ENCODE measurements at regions not wholly inside any gene's neighbourhood (a gene's known extent, or its start where the extent isn't known, plus 50 kb on each side); places are given as distances from the start of the nearest gene placed in this dataset.

DNA sequence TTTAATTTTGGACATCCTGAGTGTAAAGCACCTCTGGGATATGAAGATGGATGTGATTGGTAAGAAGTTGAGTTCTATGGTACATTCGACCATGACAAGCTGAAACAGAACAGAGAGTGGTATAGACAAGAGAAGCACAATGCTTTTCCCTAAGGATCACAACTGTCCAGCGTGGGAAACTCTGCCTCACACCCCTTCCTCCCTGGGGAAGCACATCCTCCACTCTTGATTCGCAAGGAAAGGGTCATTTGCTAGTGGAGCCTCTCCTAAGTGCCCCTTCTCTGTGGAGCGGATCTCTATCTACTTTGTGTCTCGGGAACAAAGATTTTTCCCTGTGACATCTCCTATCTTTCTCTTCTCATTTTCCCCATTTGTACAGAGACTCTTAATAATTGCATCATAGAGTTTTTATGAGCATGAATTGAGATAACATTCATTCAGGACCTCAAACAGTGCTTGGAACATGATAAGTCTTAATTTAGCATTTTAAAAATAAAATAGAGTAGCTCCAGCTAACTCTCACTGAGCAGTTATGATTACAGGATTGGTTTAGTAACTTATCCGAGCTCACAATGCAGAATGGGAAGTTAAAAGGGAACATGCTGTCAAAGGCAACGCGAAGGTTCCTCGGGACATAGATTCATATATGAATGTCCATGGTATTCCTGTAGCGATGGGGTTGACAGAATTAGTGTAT is 775.2 kb downstream of the C6orf118 start:
- ATAC-seq (ENCODE audit: poor library complexity) (no peak), DNase-seq (no peak)
- intact Hi-C loops (cut with DNase I, micrococcal nuclease): no loop called here
- Histone ChIP-seq H3K4me1 (ENCODE audit: insufficient read depth, low read length) (no peaks in the 10 kb centered on the region), H3K27ac (ENCODE audit: low read depth in 1 of 2, low read length in 2 of 2) (no peak overlapping the region), H3K36me3 (ENCODE audit: insufficient read depth, low read length) (no peaks in the 10 kb centered on the region), H3K27me3 (ENCODE audit: control insufficient read depth in 1 of 2, insufficient read depth in 2 of 2, low read length in 2 of 2) (no peaks in the 10 kb centered on the region), H3K4me3 (ENCODE audit: low read length) (no peak overlapping the region), H3K9me3 (ENCODE audit: control insufficient read depth in 1 of 2, insufficient read depth in 1 of 2, low read length in 2 of 2) (peaks cover 0 to 4% of the 10 kb centered on the region in 2 experiments)
- ChIA-PET POLR2A (no interaction called here), CTCF (no interaction called here)
- Mint-ChIP-seq H3K27me3 (no peaks in the 10 kb centered on the region), H3K9me3 (peaks cover 11% of the 10 kb centered on the region), H3K4me1 (ENCODE audit: low read depth) (no peaks in the 10 kb centered on the region), H3K27ac (no peak overlapping the region), H3K4me3 (no peak overlapping the region), H3K36me3 (ENCODE audit: low read depth) (no peaks in the 10 kb centered on the region)
- no peak for TF ChIP-seq CTCF (IDR thresholded peaks at IDR 0.05)

- Mint-ChIP-seq H3K4me3 (no peak overlapping the region), H3K27ac (no peak overlapping the region), H3K36me3 (ENCODE audit: low read depth) (no peaks in the 10 kb centered on the region), H3K9me3 (peaks cover 8% of the 10 kb centered on the region), H3K4me1 (ENCODE audit: low read depth) (no peaks in the 10 kb centered on the region), H3K27me3 (no peaks in the 10 kb centered on the region)
- ATAC-seq (ENCODE audit: poor library complexity) (no peak), DNase-seq (no peak)
- CTCF ChIA-PET: no interaction called here
- TF ChIP-seq CTCF (IDR thresholded peaks at IDR 0.05): no peak
- H3K27me3 ChIP-seq (ENCODE audit: control insufficient read depth in 1 of 2, insufficient read depth in 2 of 2, low read length in 2 of 2): no peaks in the 10 kb centered on the region
- no peak overlapping the region for H3K27ac ChIP-seq (ENCODE audit: low read depth in 1 of 2, low read length in 2 of 2)
- no peaks in the 10 kb centered on the region for H3K4me1 ChIP-seq (ENCODE audit: insufficient read depth, low read length)
- intact Hi-C loops (cut with DNase I, micrococcal nuclease): no loop called here
- POLR2A ChIA-PET: no interaction called here
- peaks cover 0 to 4% of the 10 kb centered on the region in 2 experiments for H3K9me3 ChIP-seq (ENCODE audit: control insufficient read depth in 1 of 2, insufficient read depth in 1 of 2, low read length in 2 of 2)
- no peaks in the 10 kb centered on the region for H3K36me3 ChIP-seq (ENCODE audit: insufficient read depth, low read length)
- H3K4me3 ChIP-seq (ENCODE audit: low read length): no peak overlapping the region
These were observed 776.4 kb downstream of the C6orf118 start for GRCh38 chr6:164533045-164533362.

- POLR2A ChIA-PET: no interaction called here
- Histone ChIP-seq H3K36me3 (ENCODE audit: insufficient read depth, low read length) (no peaks in the 10 kb centered on the region), H3K27me3 (ENCODE audit: control insufficient read depth in 1 of 2, insufficient read depth in 2 of 2, low read length in 2 of 2) (no peaks in the 10 kb centered on the region), H3K4me1 (ENCODE audit: insufficient read depth, low read length) (no peaks in the 10 kb centered on the region), H3K9me3 (ENCODE audit: control insufficient read depth in 1 of 2, insufficient read depth in 1 of 2, low read length in 2 of 2) (peaks cover 0 to 4% of the 10 kb centered on the region in 2 experiments), H3K4me3 (ENCODE audit: low read length) (no peak overlapping the region), H3K27ac (ENCODE audit: low read depth in 1 of 2, low read length in 2 of 2) (no peak overlapping the region)
- CTCF ChIA-PET: no interaction called here
- peaks cover 6% of the 10 kb centered on the region for H3K9me3 Mint-ChIP-seq
- no peak overlapping the region for H3K4me3 Mint-ChIP-seq
- H3K27me3 Mint-ChIP-seq: no peaks in the 10 kb centered on the region
- H3K36me3 Mint-ChIP-seq (ENCODE audit: low read depth): no peaks in the 10 kb centered on the region
- no peaks in the 10 kb centered on the region for H3K4me1 Mint-ChIP-seq (ENCODE audit: low read depth)
- H3K27ac Mint-ChIP-seq: no peak overlapping the region
- DNase-seq (no peak), ATAC-seq (ENCODE audit: poor library complexity) (no peak)
- intact Hi-C loops (cut with DNase I, micrococcal nuclease): no loop called here
- TF ChIP-seq CTCF (IDR thresholded peaks at IDR 0.05): no peak
These were observed 777.0 kb downstream of the C6orf118 start for GRCh38 chr6:164532198-164533044.

Measured in CD4-positive, alpha-beta T cell (primary cell).